HG02623 (cell line): ENCODE measurements at regions not wholly inside any gene's neighbourhood (a gene's known extent, or its start where the extent isn't known, plus 50 kb on each side); places are given as distances from the start of the nearest gene placed in this dataset.

Source experiments
- ATAC-seq: cut with Tn5 transposase; IDR thresholded peaks from one replicate; pipeline ENCODE4 v1.9.1; 2021; ENCODE audit warnings: moderate library complexity; ENCODE audit not compliant: unreplicated experiment

GRCh38 chr5:129821477-129822131 lies 73.7 kb downstream of the MINAR2 start:
- ATAC-seq = no peak

GRCh38 chr5:129830288-129830687 lies 74.0 kb upstream of the CHSY3 start:
- no peak for ATAC-seq

DNA sequence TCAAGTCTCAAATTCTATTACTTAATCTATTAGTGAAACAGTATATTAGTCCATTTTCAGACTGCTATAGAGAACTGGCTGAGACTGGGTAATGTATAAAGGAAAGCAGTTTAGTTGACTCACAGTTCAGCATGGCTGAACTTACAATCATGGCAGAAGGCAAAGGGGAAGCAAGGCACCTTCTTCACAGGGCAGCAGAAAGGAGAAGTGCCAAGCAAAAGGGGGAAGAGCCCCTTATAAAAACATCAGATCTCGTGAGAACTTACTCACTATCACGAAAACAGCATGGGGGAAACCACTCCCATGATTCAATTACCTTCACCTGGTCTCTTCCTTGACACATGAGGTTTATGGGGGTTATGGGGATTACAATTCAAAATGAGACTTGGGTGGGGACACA lies 67.9 kb upstream of the CHSY3 start:
- no peak for ATAC-seq

- no peak for ATAC-seq
Measured at GRCh38 chr5:129844764-129845163, 59.5 kb upstream of the CHSY3 start.

DNA sequence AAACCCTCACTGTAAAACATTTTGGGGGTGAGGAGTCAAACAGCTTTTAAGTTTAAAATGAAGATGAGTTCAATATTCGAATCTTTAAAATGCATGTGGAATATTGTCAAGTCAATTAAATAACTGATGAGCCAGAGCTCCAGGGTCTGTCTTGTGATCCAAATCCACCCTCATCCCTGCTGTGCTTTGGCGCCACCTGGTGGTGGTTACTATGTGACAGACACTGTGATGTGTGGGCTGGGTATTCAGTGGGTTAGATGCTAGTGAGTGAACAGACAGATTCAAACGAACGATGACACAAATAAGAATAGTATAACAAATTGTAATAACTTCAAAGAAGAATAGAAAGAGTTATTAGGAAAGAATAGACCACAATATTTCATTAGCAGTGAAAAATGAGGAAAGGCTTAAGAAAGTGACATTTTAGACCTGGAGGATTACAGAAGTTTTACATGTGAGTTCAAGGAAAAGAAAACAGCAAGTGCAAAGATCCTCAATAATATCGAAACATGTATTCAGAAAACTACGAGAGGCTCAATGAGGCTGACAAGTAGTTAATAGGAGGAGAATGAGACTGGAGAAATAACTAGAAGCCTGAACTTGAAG lies 51.4 kb upstream of the CHSY3 start:
- ATAC-seq = peak; percentile 97

DNA sequence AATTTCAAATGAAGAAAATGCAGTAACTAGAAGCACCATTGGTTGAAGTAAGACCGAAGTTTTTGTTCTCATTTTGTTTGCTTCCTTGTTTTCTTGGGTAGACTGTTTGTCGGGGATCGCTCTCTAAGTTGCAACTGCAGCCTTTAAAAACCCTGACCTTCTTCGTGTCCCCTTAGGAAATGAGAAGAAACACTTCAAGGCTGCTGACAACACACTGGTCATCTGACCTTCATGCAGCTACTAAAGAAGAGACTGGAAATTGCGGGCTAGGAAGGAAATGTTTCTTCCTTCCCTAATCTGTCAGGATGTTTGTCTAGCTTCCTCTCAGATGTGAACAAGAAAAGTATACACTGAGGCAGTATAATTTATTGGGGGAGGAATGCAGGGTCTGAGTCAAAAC lies 50.7 kb upstream of the CHSY3 start:
- ATAC-seq = no peak
